Activated gamma-delta T cell treated with anti-CD3 and anti-CD28 coated beads, Interleukin-2, amount 50 U/mL, for 16 hours (primary cell): ENCODE measurements at regions not wholly inside any gene's neighbourhood (a gene's known extent, or its start where the extent isn't known, plus 50 kb on each side); places are given as distances from the start of the nearest gene placed in this dataset.
"Not testable (repeated sequence)": the region's sequence is repeated elsewhere in the genome, so short reads cannot be mapped to it uniquely, and the experiment has no call there.

Source experiments
- DNase-seq: peaks from one replicate; pipeline ENCODE4 v3.0.0-alpha.2; 2020; ENCODE audit warnings: low read depth

- no peak for DNase-seq
These were observed 606.7 kb downstream of the TAF11L14 start for GRCh38 chr5:18240971-18241370.

- DNase-seq: no peak
These were observed 609.6 kb downstream of the TAF11L14 start for GRCh38 chr5:18243846-18244245.

- no peak for DNase-seq
These were observed 610.0 kb downstream of the TAF11L14 start for GRCh38 chr5:18244309-18244708.

- no peak for DNase-seq
These were observed 618.3 kb downstream of the TAF11L14 start for GRCh38 chr5:18252559-18252958.

GRCh38 chr5:18264126-18264882, 630.0 kb downstream of the TAF11L14 start:
- DNase-seq: no peak

- DNase-seq: no peak
These were observed 636.5 kb downstream of the TAF11L14 start for GRCh38 chr5:18270635-18271338.

- no peak for DNase-seq
These were observed 642.7 kb downstream of the TAF11L14 start for GRCh38 chr5:18276939-18277338.

- DNase-seq: no peak
These were observed 647.8 kb downstream of the TAF11L14 start for GRCh38 chr5:18281947-18282581.

- no peak for DNase-seq
These were observed 651.0 kb downstream of the TAF11L14 start for GRCh38 chr5:18285257-18285656.

GRCh38 chr5:18292146-18292545, 657.9 kb downstream of the TAF11L14 start:
- DNase-seq: no peak

GRCh38 chr5:18295696-18296095, 661.4 kb downstream of the TAF11L14 start:
- DNase-seq: not testable (repeated sequence)

GRCh38 chr5:18299166-18299565, 664.9 kb downstream of the TAF11L14 start:
- DNase-seq: no peak

GRCh38 chr5:18305288-18305924, 671.1 kb downstream of the TAF11L14 start:
- no peak for DNase-seq

- DNase-seq: no peak
These were observed 677.0 kb downstream of the TAF11L14 start for GRCh38 chr5:18311266-18311665.

GRCh38 chr5:18312016-18312415, 677.8 kb downstream of the TAF11L14 start:
- DNase-seq: no peak

GRCh38 chr5:18314192-18314778, 680.0 kb downstream of the TAF11L14 start:
- DNase-seq: no peak

GRCh38 chr5:18321262-18321942, 687.1 kb downstream of the TAF11L14 start:
- DNase-seq: no peak

GRCh38 chr5:18323891-18324290, 689.6 kb downstream of the TAF11L14 start:
- no peak for DNase-seq

GRCh38 chr5:18325431-18325830, 691.2 kb downstream of the TAF11L14 start:
- no peak for DNase-seq

GRCh38 chr5:18329328-18329727, 695.1 kb downstream of the TAF11L14 start:
- DNase-seq: no peak

- no peak for DNase-seq
These were observed 699.6 kb downstream of the TAF11L14 start for GRCh38 chr5:18333841-18334240.

- no peak for DNase-seq
These were observed 700.7 kb downstream of the TAF11L14 start for GRCh38 chr5:18334949-18335348.
